OCI-LY7 (cell line): ENCODE measurements at regions not wholly inside any gene's neighbourhood (a gene's known extent, or its start where the extent isn't known, plus 50 kb on each side); places are given as distances from the start of the nearest gene placed in this dataset.

Experiments used
- BruUV-seq: library from RNA; stranded (reverse); fragments of 400-500 nt; replicated peaks from 2 replicates; lab custom pipeline; 2021; lab: Mats Ljungman, UMichigan
- CTCF ChIA-PET: fragments of 300-600 bp; sonication (Branson Sonifier 250); formaldehyde crosslinking; loops from one replicate; lab custom pipeline; 2022; ENCODE audit warnings: antibody characterized with exemption; ENCODE audit not compliant: unreplicated experiment; lab: Charles Lee
- POLR2A ChIA-PET: fragments of 300-600 bp; sonication (Branson Sonifier 250); formaldehyde crosslinking; loops from one replicate; lab custom pipeline; 2022; ENCODE audit warnings: antibody characterized with exemption; lab: Charles Lee
- DNase-seq: peaks from one replicate; pipeline ENCODE4 v3.0.0-alpha.2; 2015; ENCODE audit warnings: low spot score
- H2AFZ ChIP-seq: fragments of 200-600 bp; sonication (generic), shearing (Covaris generic); 2 replicates; pipeline ENCODE4 v1.6.1; 2014; ENCODE audit warnings: mild to moderate bottlenecking, antibody characterized with exemption, low read length, moderate library complexity
- H3K27ac ChIP-seq: fragments of 200-600 bp; sonication (generic); 2 replicates; pipeline ENCODE4 v1.5.1; 2014; ENCODE audit warnings: mixed run types, low read depth, mild to moderate bottlenecking, moderate library complexity, low read length, inconsistent platforms; ENCODE audit not compliant: poor library complexity, severe bottlenecking
- H3K36me3 ChIP-seq: fragments of 200-600 bp; sonication (generic); 2 replicates; pipeline ENCODE4 v1.6.1; 2014; ENCODE audit warnings: mild to moderate bottlenecking, antibody characterized with exemption, low read length, moderate library complexity, mixed read lengths; ENCODE audit not compliant: insufficient read depth
- H3K4me1 ChIP-seq: fragments of 200-600 bp; sonication (generic); 2 replicates; pipeline ENCODE4 v1.5.1; 2014; ENCODE audit warnings: mild to moderate bottlenecking, low read length; ENCODE audit not compliant: insufficient read depth, poor library complexity, severe bottlenecking
- H3K4me2 ChIP-seq: fragments of 200-600 bp; sonication (generic); 2 replicates; pipeline ENCODE4 v1.6.1; 2014; ENCODE audit warnings: mild to moderate bottlenecking, low read length
- H3K4me3 ChIP-seq: fragments of 200-600 bp; sonication (generic); 2 replicates; pipeline ENCODE4 v1.5.1; 2014; ENCODE audit warnings: mild to moderate bottlenecking, low read depth, low read length; ENCODE audit not compliant: poor library complexity, severe bottlenecking
- H3K79me2 ChIP-seq: fragments of 200-600 bp; sonication (generic); 2 replicates; pipeline ENCODE4 v1.6.1; 2016; ENCODE audit warnings: low read depth, mild to moderate bottlenecking, low read length, moderate library complexity, mixed read lengths; ENCODE audit not compliant: insufficient read depth
- H3K9me2 ChIP-seq: fragments of 200-600 bp; sonication (generic); 2 replicates; pipeline ENCODE4 v1.6.1; 2016; ENCODE audit warnings: mild to moderate bottlenecking, low read length, mixed read lengths; ENCODE audit not compliant: insufficient read depth
- H3K9me3 ChIP-seq: fragments of 200-600 bp; sonication (generic); 2 replicates; pipeline ENCODE4 v1.6.1; 2014; ENCODE audit warnings: mild to moderate bottlenecking, mixed run types, low read length, mixed read lengths
- H4K20me1 ChIP-seq: fragments of 200-600 bp; sonication (generic); 2 replicates; pipeline ENCODE4 v1.6.1; 2014; ENCODE audit warnings: mild to moderate bottlenecking, antibody characterized with exemption, low read length, moderate library complexity, mixed read lengths; ENCODE audit not compliant: insufficient read depth
- EZH2phosphoT487 ChIP-seq: fragments of 200-600 bp; sonication (generic); IDR thresholded peaks from 2 replicates; pipeline ENCODE4 v1.6.1; 2018; ENCODE audit warnings: low read depth, borderline replicate concordance, mild to moderate bottlenecking, mixed run types, antibody characterized with exemption, low read length, moderate library complexity, mixed read lengths
- intact Hi-C: fragments of 100-400 bp; cut with micrococcal nuclease; formaldehyde crosslinking; loops from one replicate; pipeline ENCODE4 v1.10.0; 2022; ENCODE audit not compliant: unreplicated experiment
- TF ChIP-seq, protein P1 (sequence below): fragments of 200-600 bp; sonication (generic); conservative IDR thresholded peaks from 2 replicates; pipeline ENCODE4 v1.5.1; 2014; ENCODE audit warnings: mild to moderate bottlenecking, antibody characterized with exemption, low read length, moderate library complexity, mixed read lengths

DNA sequence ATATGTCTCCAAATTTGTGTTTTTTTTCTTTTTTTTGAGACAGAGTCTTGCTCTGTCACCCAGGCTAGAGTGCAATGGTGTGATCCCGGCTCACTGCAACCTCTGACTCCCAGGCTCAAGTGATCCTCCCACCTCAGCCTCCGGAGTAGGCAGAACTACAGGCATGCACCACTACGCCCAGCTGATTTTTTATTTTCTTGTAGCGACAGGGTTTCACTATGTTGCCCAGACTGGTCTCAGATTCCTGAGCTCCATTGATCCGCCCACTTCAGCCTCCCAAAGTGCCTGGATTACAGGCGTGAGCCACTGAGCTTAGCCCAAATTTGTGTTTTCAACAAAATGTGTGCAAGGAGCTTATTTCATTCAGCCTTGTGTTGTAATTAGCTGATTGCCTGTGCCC, 59.0 kb upstream of the IFFO2 start:
- no peaks in the 10 kb centered on the region for H3K9me2 ChIP-seq
- H3K27ac ChIP-seq: no peak overlapping the region
- CTCF ChIA-PET: no interaction called here
- H3K9me3 ChIP-seq: no peaks in the 10 kb centered on the region
- no peak for DNase-seq
- H2AFZ ChIP-seq: no peak overlapping the region
- TF ChIP-seq, protein P1, sequence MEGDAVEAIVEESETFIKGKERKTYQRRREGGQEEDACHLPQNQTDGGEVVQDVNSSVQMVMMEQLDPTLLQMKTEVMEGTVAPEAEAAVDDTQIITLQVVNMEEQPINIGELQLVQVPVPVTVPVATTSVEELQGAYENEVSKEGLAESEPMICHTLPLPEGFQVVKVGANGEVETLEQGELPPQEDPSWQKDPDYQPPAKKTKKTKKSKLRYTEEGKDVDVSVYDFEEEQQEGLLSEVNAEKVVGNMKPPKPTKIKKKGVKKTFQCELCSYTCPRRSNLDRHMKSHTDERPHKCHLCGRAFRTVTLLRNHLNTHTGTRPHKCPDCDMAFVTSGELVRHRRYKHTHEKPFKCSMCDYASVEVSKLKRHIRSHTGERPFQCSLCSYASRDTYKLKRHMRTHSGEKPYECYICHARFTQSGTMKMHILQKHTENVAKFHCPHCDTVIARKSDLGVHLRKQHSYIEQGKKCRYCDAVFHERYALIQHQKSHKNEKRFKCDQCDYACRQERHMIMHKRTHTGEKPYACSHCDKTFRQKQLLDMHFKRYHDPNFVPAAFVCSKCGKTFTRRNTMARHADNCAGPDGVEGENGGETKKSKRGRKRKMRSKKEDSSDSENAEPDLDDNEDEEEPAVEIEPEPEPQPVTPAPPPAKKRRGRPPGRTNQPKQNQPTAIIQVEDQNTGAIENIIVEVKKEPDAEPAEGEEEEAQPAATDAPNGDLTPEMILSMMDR: no peak
- no peak for TF ChIP-seq EZH2phosphoT487
- H3K4me3 ChIP-seq: no peak overlapping the region
- POLR2A ChIA-PET: no interaction called here
- H3K79me2 ChIP-seq: no peaks in the 10 kb centered on the region
- peaks cover 4% of the 10 kb centered on the region for H3K4me1 ChIP-seq
- no peak overlapping the region for H3K4me2 ChIP-seq
- no TSS peak for BruUV-seq
- H4K20me1 ChIP-seq: no peaks in the 10 kb centered on the region
- intact Hi-C loops: no loop called here
- no peaks in the 10 kb centered on the region for H3K36me3 ChIP-seq

DNA sequence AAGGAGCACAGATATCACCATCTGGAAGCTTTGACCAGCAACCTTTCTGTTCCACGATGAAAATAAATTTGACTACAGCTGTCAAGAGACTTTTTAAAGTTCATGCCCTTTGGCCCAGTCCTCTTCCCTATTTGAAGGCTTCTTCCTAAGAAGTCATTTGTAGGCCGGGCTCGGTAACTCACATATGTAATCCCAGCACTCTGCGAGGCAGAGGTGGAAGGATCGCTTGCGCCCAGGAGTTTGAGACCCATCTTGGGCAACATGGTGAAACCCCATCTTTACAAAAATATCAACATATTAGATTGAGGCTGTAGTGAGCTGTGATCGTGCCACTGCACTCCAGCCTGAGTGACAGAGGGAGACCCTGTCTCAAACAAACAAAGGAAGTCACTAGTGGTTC, 58.3 kb upstream of the IFFO2 start:
- no TSS peak for BruUV-seq
- H3K4me3 ChIP-seq: no peak overlapping the region
- intact Hi-C loops: no loop called here
- 0 out of 2 replicates have a peak overlapping the region, but pooled peaks have one; percentile 6 for H3K4me2 ChIP-seq
- no peak for DNase-seq
- peaks cover 4% of the 10 kb centered on the region for H3K4me1 ChIP-seq
- CTCF ChIA-PET: no interaction called here
- H3K9me3 ChIP-seq: no peaks in the 10 kb centered on the region
- H3K79me2 ChIP-seq: no peaks in the 10 kb centered on the region
- TF ChIP-seq, protein P1: no peak
- no peak for TF ChIP-seq EZH2phosphoT487
- POLR2A ChIA-PET: no interaction called here
- no peaks in the 10 kb centered on the region for H4K20me1 ChIP-seq
- H3K27ac ChIP-seq: no peak overlapping the region
- no peak overlapping the region for H2AFZ ChIP-seq
- H3K36me3 ChIP-seq: no peaks in the 10 kb centered on the region
- H3K9me2 ChIP-seq: no peaks in the 10 kb centered on the region

DNA sequence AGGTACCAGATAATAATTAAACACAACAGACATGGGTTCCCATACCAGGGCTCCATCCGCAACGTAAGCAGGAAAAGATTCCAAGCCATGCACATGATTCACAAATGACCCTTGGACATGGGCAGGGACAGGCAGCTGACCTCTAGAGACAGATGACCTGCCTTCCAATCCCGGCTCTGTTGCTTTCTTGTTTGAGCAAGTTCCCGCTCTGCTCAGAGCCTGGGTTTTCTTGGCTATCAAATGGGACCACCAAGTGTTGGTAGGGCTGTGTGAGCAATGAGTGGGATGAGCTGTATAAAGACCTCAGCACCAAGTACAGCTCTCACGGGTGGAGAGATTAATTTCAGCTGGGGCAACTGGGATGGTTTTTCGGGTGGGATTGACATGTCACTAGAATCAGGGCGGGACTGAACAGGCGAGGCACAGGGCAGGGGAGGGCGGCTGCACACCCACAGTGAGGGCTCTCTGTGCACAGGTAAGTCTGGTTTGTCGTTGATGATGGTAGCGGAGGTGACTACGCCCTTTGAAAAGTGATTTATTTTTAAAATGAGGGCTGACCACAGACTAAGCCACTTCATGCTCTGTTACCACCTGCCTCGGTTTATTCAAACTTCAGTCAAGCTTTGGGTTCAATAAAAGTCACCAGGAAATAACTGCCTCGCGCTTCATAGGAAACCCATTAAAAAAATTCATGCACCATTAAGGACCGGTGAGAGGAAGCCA, 57.5 kb upstream of the IFFO2 start:
- no peaks in the 10 kb centered on the region for H4K20me1 ChIP-seq
- no peak overlapping the region for H2AFZ ChIP-seq
- no peaks in the 10 kb centered on the region for H3K9me3 ChIP-seq
- ChIA-PET CTCF (no interaction called here), POLR2A (interaction anchor here (0.6 kb wide), 1 partner anchor 9 kb away, joined by 5 read pairs; no protein-coding TSS in a partner anchor)
- no peak overlapping the region for H3K4me3 ChIP-seq
- DNase-seq: no peak
- H3K4me2 ChIP-seq: 0 out of 2 replicates have a peak overlapping the region, but pooled peaks have one; percentile 6
- no peak overlapping the region for H3K27ac ChIP-seq
- no peaks in the 10 kb centered on the region for H3K9me2 ChIP-seq
- H3K79me2 ChIP-seq: no peaks in the 10 kb centered on the region
- H3K4me1 ChIP-seq: peaks cover 4% of the 10 kb centered on the region
- no peaks in the 10 kb centered on the region for H3K36me3 ChIP-seq
- TF ChIP-seq, protein P1: no peak
- no peak for TF ChIP-seq EZH2phosphoT487
- intact Hi-C loops: no loop called here
- no TSS peak for BruUV-seq
